Cardiac muscle cell (in vitro differentiated cells and primary cell): ENCODE measurements at regions not wholly inside any gene's neighbourhood (a gene's known extent, or its start where the extent isn't known, plus 50 kb on each side); places are given as distances from the start of the nearest gene placed in this dataset.

Experiments used
- DNase-seq, 2 donors: peaks; one replicate each; pipeline versions ENCODE4 v3.0.0 to v3.0.0-alpha.2; 2010 to 2017; ENCODE audit warnings: low read depth in 1 of 2, low spot score in 1 of 2
- H3K27ac ChIP-seq: fragments of 200-600 bp; sonication (generic); 2 replicates; pipeline ENCODE4 v1.5.1; 2016
- H3K27me3 ChIP-seq: fragments of 200-600 bp; sonication (generic); 2 replicates; pipeline ENCODE4 v1.6.0; 2016; ENCODE audit warnings: control low read depth
- H3K36me3 ChIP-seq: fragments of 200-600 bp; sonication (generic); 2 replicates; pipeline ENCODE4 v1.5.1; 2016; ENCODE audit warnings: control low read depth
- H3K4me1 ChIP-seq: fragments of 200-600 bp; sonication (generic); 2 replicates; pipeline ENCODE4 v1.8.1; 2017; ENCODE audit warnings: low read depth, mild to moderate bottlenecking, mixed run types
- H3K4me3 ChIP-seq: fragments of 200-600 bp; sonication (generic); 2 replicates; pipeline ENCODE4 v1.5.1; 2016; ENCODE audit warnings: mild to moderate bottlenecking
- H3K9me3 ChIP-seq: fragments of 200-600 bp; sonication (generic); 2 replicates; pipeline ENCODE4 v1.5.1; 2017; ENCODE audit warnings: low read depth, mild to moderate bottlenecking, control low read depth
- CTCF ChIP-seq: IDR thresholded peaks from 2 replicates; pipeline ENCODE4 v1.5.1; 2012; ENCODE audit warnings: low read depth, mild to moderate bottlenecking, low read length

GRCh38 chr5:92863666-92864065, 717.4 kb downstream of the NR2F1-AS1 start:
- Histone ChIP-seq H3K27ac (no peak overlapping the region), H3K36me3 (no peaks in the 10 kb centered on the region), H3K4me3 (no peak overlapping the region), H3K27me3 (peaks cover 16% of the 10 kb centered on the region), H3K9me3 (no peaks in the 10 kb centered on the region), H3K4me1 (no peaks in the 10 kb centered on the region)
- DNase-seq, result no peak
- TF ChIP-seq CTCF, result no peak

- no peak for TF ChIP-seq CTCF
- no peak for DNase-seq
- H3K9me3 ChIP-seq, result no peaks in the 10 kb centered on the region
- no peak overlapping the region for H3K27ac ChIP-seq
- H3K4me3 ChIP-seq, result no peak overlapping the region
- no peaks in the 10 kb centered on the region for H3K4me1 ChIP-seq
- H3K36me3 ChIP-seq, result no peaks in the 10 kb centered on the region
- H3K27me3 ChIP-seq, result peaks cover 24% of the 10 kb centered on the region
Observed at GRCh38 chr5:92861531-92862285, 719.3 kb downstream of the NR2F1-AS1 start.

- no peak overlapping the region for H3K4me3 ChIP-seq
- H3K27me3 ChIP-seq, result peaks cover 27% of the 10 kb centered on the region
- TF ChIP-seq CTCF, result no peak
- no peaks in the 10 kb centered on the region for H3K36me3 ChIP-seq
- no peak overlapping the region for H3K27ac ChIP-seq
- no peaks in the 10 kb centered on the region for H3K9me3 ChIP-seq
- DNase-seq, result no peak
- H3K4me1 ChIP-seq, result no peaks in the 10 kb centered on the region
Observed at GRCh38 chr5:92860061-92860460, 721.0 kb downstream of the NR2F1-AS1 start.

GRCh38 chr5:92852219-92852618, 728.8 kb downstream of the NR2F1-AS1 start:
- Histone ChIP-seq H3K36me3 (no peaks in the 10 kb centered on the region), H3K27me3 (peaks cover 19% of the 10 kb centered on the region), H3K4me3 (no peak overlapping the region), H3K9me3 (no peaks in the 10 kb centered on the region), H3K4me1 (no peaks in the 10 kb centered on the region), H3K27ac (no peak overlapping the region)
- no peak for TF ChIP-seq CTCF
- DNase-seq, result no peak

- H3K4me1 ChIP-seq, result no peaks in the 10 kb centered on the region
- TF ChIP-seq CTCF, result no peak
- H3K27me3 ChIP-seq, result peaks cover 19% of the 10 kb centered on the region
- H3K4me3 ChIP-seq, result no peak overlapping the region
- no peak overlapping the region for H3K27ac ChIP-seq
- no peak for DNase-seq
- H3K36me3 ChIP-seq, result no peaks in the 10 kb centered on the region
- H3K9me3 ChIP-seq, result no peaks in the 10 kb centered on the region
Observed at GRCh38 chr5:92850886-92851285, 730.1 kb downstream of the NR2F1-AS1 start.
